ENCODE measurements at regions not wholly inside any gene's neighbourhood (a gene's known extent, or its start where the extent isn't known, plus 50 kb on each side); places are given as distances from the start of the nearest gene placed in this dataset.

- no peak for TF ChIP-seq POLR2AphosphoS5 (IDR thresholded peaks at IDR 0.05)
- no peak for TF ChIP-seq CTCF (IDR thresholded peaks at IDR 0.05)
These were observed 601.5 kb upstream of the NRSN1 start for GRCh38 chr6:23524548-23524947.

All from sigmoid colon (tissue), 4 donors.